ENCODE measurements at regions not wholly inside any gene's neighbourhood (a gene's known extent, or its start where the extent isn't known, plus 50 kb on each side); places are given as distances from the start of the nearest gene placed in this dataset.

DNA sequence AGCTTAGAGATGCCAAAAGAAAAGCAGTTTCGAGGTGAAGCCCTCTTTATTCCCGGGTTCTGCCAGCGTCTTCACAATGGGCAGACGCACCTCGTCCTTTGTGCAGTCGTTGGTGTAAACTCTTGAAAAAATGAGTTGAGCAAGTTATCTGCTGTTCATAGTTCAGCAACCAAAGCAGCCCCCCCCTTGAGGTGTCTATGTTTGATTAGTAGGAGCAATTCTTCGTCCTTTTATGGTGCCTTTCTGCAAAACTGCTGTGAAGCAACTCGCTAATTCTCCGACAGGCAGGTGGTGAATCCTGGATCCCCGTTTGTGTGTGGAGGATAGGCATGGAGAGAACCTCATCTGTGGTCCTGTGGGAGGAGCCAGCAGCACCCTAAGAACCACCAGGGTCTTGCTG, 234.5 kb downstream of the GLRX3 start:
- TF ChIP-seq, protein P1, sequence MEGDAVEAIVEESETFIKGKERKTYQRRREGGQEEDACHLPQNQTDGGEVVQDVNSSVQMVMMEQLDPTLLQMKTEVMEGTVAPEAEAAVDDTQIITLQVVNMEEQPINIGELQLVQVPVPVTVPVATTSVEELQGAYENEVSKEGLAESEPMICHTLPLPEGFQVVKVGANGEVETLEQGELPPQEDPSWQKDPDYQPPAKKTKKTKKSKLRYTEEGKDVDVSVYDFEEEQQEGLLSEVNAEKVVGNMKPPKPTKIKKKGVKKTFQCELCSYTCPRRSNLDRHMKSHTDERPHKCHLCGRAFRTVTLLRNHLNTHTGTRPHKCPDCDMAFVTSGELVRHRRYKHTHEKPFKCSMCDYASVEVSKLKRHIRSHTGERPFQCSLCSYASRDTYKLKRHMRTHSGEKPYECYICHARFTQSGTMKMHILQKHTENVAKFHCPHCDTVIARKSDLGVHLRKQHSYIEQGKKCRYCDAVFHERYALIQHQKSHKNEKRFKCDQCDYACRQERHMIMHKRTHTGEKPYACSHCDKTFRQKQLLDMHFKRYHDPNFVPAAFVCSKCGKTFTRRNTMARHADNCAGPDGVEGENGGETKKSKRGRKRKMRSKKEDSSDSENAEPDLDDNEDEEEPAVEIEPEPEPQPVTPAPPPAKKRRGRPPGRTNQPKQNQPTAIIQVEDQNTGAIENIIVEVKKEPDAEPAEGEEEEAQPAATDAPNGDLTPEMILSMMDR (IDR thresholded peaks at IDR 0.05) = no peak
- TF ChIP-seq, protein P2, sequence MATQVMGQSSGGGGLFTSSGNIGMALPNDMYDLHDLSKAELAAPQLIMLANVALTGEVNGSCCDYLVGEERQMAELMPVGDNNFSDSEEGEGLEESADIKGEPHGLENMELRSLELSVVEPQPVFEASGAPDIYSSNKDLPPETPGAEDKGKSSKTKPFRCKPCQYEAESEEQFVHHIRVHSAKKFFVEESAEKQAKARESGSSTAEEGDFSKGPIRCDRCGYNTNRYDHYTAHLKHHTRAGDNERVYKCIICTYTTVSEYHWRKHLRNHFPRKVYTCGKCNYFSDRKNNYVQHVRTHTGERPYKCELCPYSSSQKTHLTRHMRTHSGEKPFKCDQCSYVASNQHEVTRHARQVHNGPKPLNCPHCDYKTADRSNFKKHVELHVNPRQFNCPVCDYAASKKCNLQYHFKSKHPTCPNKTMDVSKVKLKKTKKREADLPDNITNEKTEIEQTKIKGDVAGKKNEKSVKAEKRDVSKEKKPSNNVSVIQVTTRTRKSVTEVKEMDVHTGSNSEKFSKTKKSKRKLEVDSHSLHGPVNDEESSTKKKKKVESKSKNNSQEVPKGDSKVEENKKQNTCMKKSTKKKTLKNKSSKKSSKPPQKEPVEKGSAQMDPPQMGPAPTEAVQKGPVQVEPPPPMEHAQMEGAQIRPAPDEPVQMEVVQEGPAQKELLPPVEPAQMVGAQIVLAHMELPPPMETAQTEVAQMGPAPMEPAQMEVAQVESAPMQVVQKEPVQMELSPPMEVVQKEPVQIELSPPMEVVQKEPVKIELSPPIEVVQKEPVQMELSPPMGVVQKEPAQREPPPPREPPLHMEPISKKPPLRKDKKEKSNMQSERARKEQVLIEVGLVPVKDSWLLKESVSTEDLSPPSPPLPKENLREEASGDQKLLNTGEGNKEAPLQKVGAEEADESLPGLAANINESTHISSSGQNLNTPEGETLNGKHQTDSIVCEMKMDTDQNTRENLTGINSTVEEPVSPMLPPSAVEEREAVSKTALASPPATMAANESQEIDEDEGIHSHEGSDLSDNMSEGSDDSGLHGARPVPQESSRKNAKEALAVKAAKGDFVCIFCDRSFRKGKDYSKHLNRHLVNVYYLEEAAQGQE (IDR thresholded peaks at IDR 0.05; ENCODE audit: insufficient read depth in 1 of 2, low read depth in 2 of 2, low read length in 1 of 2) = no peak
- TF ChIP-seq POLR2AphosphoS5 (IDR thresholded peaks at IDR 0.05; ENCODE audit: low read depth, low read length) = no peak
